HepG2 (cell line): ENCODE measurements at regions not wholly inside any gene's neighbourhood (a gene's known extent, or its start where the extent isn't known, plus 50 kb on each side); places are given as distances from the start of the nearest gene placed in this dataset.

Experiments
- ATAC-seq: fragments of 200-7000 bp; cut with Tn5 transposase; 3 replicates; pipeline ENCODE4 v1.9.1; 2020; ENCODE audit warnings: mild to moderate bottlenecking, moderate library complexity
- BruUV-seq: library from RNA; stranded (reverse); fragments of 400-500 nt; replicated peaks from 2 replicates; lab custom pipeline; 2021; lab: Mats Ljungman, UMichigan
- CTCF ChIA-PET: fragments of 300-600 bp; formaldehyde crosslinking; extraction: SDS; loops from one replicate; lab custom pipeline; 2021; ENCODE audit warnings: low total read pairs, inconsistent platforms, low intra/inter-chr PET ratio; lab: Yijun Ruan, JAX
- POLR2A ChIA-PET: fragments of 350-600 bp; sonication (Branson Sonifier 250); formaldehyde crosslinking; loops from one replicate; lab custom pipeline; 2020; ENCODE audit warnings: antibody characterized with exemption, inconsistent platforms; lab: Yijun Ruan, JAX
- DNase-seq: peaks from one replicate; pipeline ENCODE4 v3.0.0-alpha.2; 2015; ENCODE audit warnings: low spot score
- FAIRE-seq: peaks from 3 replicates; lab custom pipeline; 2011; peaks lifted over from hg19 to GRCh38; lab: Jason Lieb, UNC
- H2AFZ ChIP-seq: one replicate; pipeline ENCODE4 v1.6.1; 2011; ENCODE audit warnings: low read length, inconsistent platforms
- H3K27ac ChIP-seq: fragments of 300-600 bp; 3 replicates; pipeline ENCODE4 v1.8.0; 2011; ENCODE audit warnings: mixed run types, mild to moderate bottlenecking, mixed read lengths, low read length, inconsistent platforms; ENCODE audit not compliant: insufficient read depth; ENCODE audit errors: extremely low read length
- H3K27me3 ChIP-seq, 2 experiments: fragments of 200-600 bp in 1 of 2; 2 replicates in 1 of 2; 3 replicates in 1 of 2; pipeline versions ENCODE4 v1.6.0 to v1.8.0; 2011; ENCODE audit warnings: low read length in 2 of 2, mild to moderate bottlenecking in 2 of 2, moderate library complexity in 2 of 2, inconsistent platforms in 1 of 2; ENCODE audit not compliant: insufficient read depth in 2 of 2, control insufficient read depth in 1 of 2
- H3K36me3 ChIP-seq, 2 experiments: fragments of 200-600 bp in 1 of 2; replicated peaks in 1 of 2; 2 replicates in 1 of 2; 3 replicates in 1 of 2; pipeline versions ENCODE4 v1.5.1 to v1.8.0; 2011; ENCODE audit warnings: low read length in 2 of 2, inconsistent platforms in 1 of 2; ENCODE audit not compliant: insufficient read depth in 2 of 2, control insufficient read depth in 1 of 2
- H3K4me1 ChIP-seq: 2 replicates; pipeline ENCODE4 v1.5.1; 2012; ENCODE audit warnings: low read length, inconsistent platforms; ENCODE audit not compliant: insufficient read depth
- H3K4me2 ChIP-seq: 2 replicates; pipeline ENCODE4 v1.6.0; 2011; ENCODE audit warnings: low read depth, low read length, inconsistent platforms
- H3K4me3 ChIP-seq, 3 experiments: fragments of 200-600 bp in 1 of 3; sonication (generic), shearing (Covaris generic) in 1 of 3; replicated peaks in 1 of 3; 2 replicates each; pipeline ENCODE4 v1.5.1; 2011 to 2016; ENCODE audit warnings: low read length in 3 of 3, inconsistent platforms in 2 of 3, low read depth in 2 of 3, mild to moderate bottlenecking in 2 of 3, control low read depth in 1 of 3, mixed read lengths in 1 of 3; ENCODE audit not compliant: insufficient read depth in 1 of 3
- H3K79me2 ChIP-seq: one replicate; pipeline ENCODE4 v1.6.1; 2011; ENCODE audit warnings: low read length, inconsistent platforms; ENCODE audit not compliant: insufficient read depth
- H3K9ac ChIP-seq: 2 replicates; pipeline ENCODE4 v1.6.0; 2011; ENCODE audit warnings: mild to moderate bottlenecking, low read depth, low read length, inconsistent platforms; ENCODE audit not compliant: insufficient read depth
- H3K9me3 ChIP-seq: 2 replicates; pipeline ENCODE4 v1.5.1; 2012; ENCODE audit warnings: mild to moderate bottlenecking, low read length
- H4K20me1 ChIP-seq: 2 replicates; pipeline ENCODE4 v1.6.0; 2011; ENCODE audit warnings: inconsistent platforms, mild to moderate bottlenecking, low read length, moderate library complexity; ENCODE audit not compliant: insufficient read depth
- FOXK2 ChIP-seq: fragments of 450-650 bp; IDR thresholded peaks from 2 replicates; pipeline ENCODE4 v1.6.1; 2016
- KAT2B ChIP-seq: fragments of 150-350 bp; IDR thresholded peaks from 2 replicates; pipeline ENCODE4 v1.6.1; 2014; ENCODE audit warnings: low read depth, low read length, borderline replicate concordance
- NONO ChIP-seq, 2 experiments: fragments of 450-650 bp in 1 of 2; sonication (generic) in 1 of 2; formaldehyde crosslinking in 1 of 2; IDR thresholded peaks in 1 of 2; conservative IDR thresholded peaks in 1 of 2; 2 replicates each; pipeline versions ENCODE4 v1.6.1 to v1.8.0; 2017 to 2022; ENCODE audit warnings: mild to moderate bottlenecking in 1 of 2, missing genetic modification reagents in 1 of 2, moderate library complexity in 1 of 2
- PCBP1 ChIP-seq: fragments of 200-400 bp; formaldehyde crosslinking; IDR thresholded peaks from 2 replicates; pipeline ENCODE4 v1.6.1; 2017; ENCODE audit warnings: mild to moderate bottlenecking, low read depth, low read length, borderline replicate concordance
- PRPF4 ChIP-seq: fragments of 200-400 bp; formaldehyde crosslinking; IDR thresholded peaks from 2 replicates; pipeline ENCODE4 v1.6.1; 2016; ENCODE audit warnings: low read length, low read depth; ENCODE audit not compliant: poor library complexity, severe bottlenecking
- TEAD2 ChIP-seq: sonication (generic); formaldehyde crosslinking; IDR thresholded peaks from 2 replicates; pipeline ENCODE4 v1.9.0; 2021; ENCODE audit warnings: missing genetic modification reagents
- THRA ChIP-seq: sonication (generic); formaldehyde crosslinking; IDR thresholded peaks from 2 replicates; pipeline ENCODE4 v1.4.0; 2020; ENCODE audit warnings: missing genetic modification reagents, borderline replicate concordance
- ZNF230 ChIP-seq: sonication (generic); formaldehyde crosslinking; IDR thresholded peaks from 2 replicates; pipeline ENCODE4 v1.4.0; 2020; ENCODE audit warnings: mild to moderate bottlenecking, missing genetic modification reagents
- ZNF256 ChIP-seq: sonication (generic); formaldehyde crosslinking; conservative IDR thresholded peaks from 2 replicates; pipeline ENCODE4 v1.4.0; 2020; ENCODE audit warnings: missing genetic modification reagents
- ZNF335 ChIP-seq: sonication (generic); formaldehyde crosslinking; IDR thresholded peaks from 2 replicates; pipeline ENCODE4 v1.4.0; 2020; ENCODE audit warnings: missing genetic modification reagents
- ZNF367 ChIP-seq: sonication (generic); formaldehyde crosslinking; IDR thresholded peaks from 2 replicates; pipeline ENCODE4 v1.4.0; 2020; ENCODE audit warnings: missing genetic modification reagents, borderline replicate concordance
- ZNF510 ChIP-seq: sonication (generic); formaldehyde crosslinking; IDR thresholded peaks from 2 replicates; pipeline ENCODE4 v1.4.0; 2020; ENCODE audit warnings: low read depth, mild to moderate bottlenecking, missing genetic modification reagents
- ZSCAN9 ChIP-seq: IDR thresholded peaks from 2 replicates; pipeline ENCODE4 v1.6.1; 2016; ENCODE audit warnings: borderline replicate concordance
- WGBS: methylation state at CpG from one replicate; pipeline ENCODE4 v1.1.6; 2017; ENCODE audit warnings: low lambda C conversion rate; 5-methylcytosine and 5-hydroxymethylcytosine counted together
- in situ Hi-C: cut with HindIII; loops from 2 replicates; pipeline ENCODE4 v1.10.0; 2017; ENCODE audit warnings: low pct_unique_long_range_greater_than_20kb; ENCODE audit not compliant: extremely low pct_ligation_motif_present
- intact Hi-C: fragments of 100-400 bp; cut with micrococcal nuclease; formaldehyde crosslinking; loops from one replicate; pipeline ENCODE4 v1.10.0; 2022; ENCODE audit not compliant: unreplicated experiment

GRCh38 chr7:115210552-115210951, 288.7 kb downstream of the MDFIC start:
- no peak overlapping the region for H3K4me3 ChIP-seq
- H3K79me2 ChIP-seq = no peaks in the 10 kb centered on the region
- in situ Hi-C loops = no loop called here
- BruUV-seq = no TSS peak
- no peak overlapping the region for H3K27ac ChIP-seq
- intact Hi-C loops = no loop called here
- TF ChIP-seq PCBP1 = no peak
- no peak for TF ChIP-seq ZNF510 (CRISPR knock-in tag)
- no peak for TF ChIP-seq THRA (CRISPR knock-in tag)
- TF ChIP-seq FOXK2 = no peak
- TF ChIP-seq NONO (IDR thresholded peaks at IDR 0.05) = no peak
- TF ChIP-seq NONO (CRISPR knock-in tag; conservative IDR thresholded peaks at IDR 0.05) = no peak
- TF ChIP-seq ZNF335 (CRISPR knock-in tag) = no peak
- TF ChIP-seq TEAD2 (CRISPR knock-in tag) = no peak
- TF ChIP-seq ZSCAN9 (CRISPR knock-in tag) = no peak
- no peak for TF ChIP-seq ZNF256 (CRISPR knock-in tag)
- TF ChIP-seq ZNF367 (CRISPR knock-in tag) = no peak
- TF ChIP-seq PRPF4 = no peak
- no peak for TF ChIP-seq ZNF230 (CRISPR knock-in tag)
- no peak for TF ChIP-seq KAT2B
- TF ChIP-seq, all 625 proteins: peak for 0
- Histone ChIP-seq H3K9ac (no peak overlapping the region), H3K4me1 (no peaks in the 10 kb centered on the region), H3K27me3 (no peaks in the 10 kb centered on the region), H4K20me1 (no peaks in the 10 kb centered on the region), H2AFZ (no peak overlapping the region), H3K36me3 (no peaks in the 10 kb centered on the region), H3K4me2 (no peak overlapping the region), H3K9me3 (peaks cover 28% of the 10 kb centered on the region)
- DNase-seq = no peak
- CTCF ChIA-PET = no interaction called here
- ATAC-seq = no peak
- no peak for FAIRE-seq
- 4% methylated on average over 4 of the region's 4 CpGs for WGBS
- POLR2A ChIA-PET = no interaction called here
